ENCODE measurements at regions not wholly inside any gene's neighbourhood (a gene's known extent, or its start where the extent isn't known, plus 50 kb on each side); places are given as distances from the start of the nearest gene placed in this dataset.

DNA sequence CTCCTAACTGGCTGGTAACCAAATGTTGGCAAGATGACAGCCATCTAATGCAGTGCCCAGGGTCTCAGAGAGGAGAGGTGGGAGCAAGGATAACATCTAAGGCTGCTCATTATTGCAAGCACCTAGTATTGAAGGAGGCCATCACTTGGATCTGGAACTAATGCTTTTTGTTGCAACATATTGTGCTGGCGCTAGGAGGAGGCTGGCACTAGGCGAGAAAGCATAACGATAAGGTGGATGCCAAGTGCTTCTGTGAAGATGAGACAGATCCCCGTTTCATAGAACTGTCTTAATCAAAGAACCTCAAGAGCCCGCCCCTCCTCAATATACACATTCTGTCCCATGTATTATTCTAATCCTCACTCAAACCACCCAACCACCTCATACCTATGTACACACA lies 774.0 kb downstream of the VRK1 start:
- no peak for TF ChIP-seq POLR2A (IDR thresholded peaks at IDR 0.05)
- TF ChIP-seq, protein P1, sequence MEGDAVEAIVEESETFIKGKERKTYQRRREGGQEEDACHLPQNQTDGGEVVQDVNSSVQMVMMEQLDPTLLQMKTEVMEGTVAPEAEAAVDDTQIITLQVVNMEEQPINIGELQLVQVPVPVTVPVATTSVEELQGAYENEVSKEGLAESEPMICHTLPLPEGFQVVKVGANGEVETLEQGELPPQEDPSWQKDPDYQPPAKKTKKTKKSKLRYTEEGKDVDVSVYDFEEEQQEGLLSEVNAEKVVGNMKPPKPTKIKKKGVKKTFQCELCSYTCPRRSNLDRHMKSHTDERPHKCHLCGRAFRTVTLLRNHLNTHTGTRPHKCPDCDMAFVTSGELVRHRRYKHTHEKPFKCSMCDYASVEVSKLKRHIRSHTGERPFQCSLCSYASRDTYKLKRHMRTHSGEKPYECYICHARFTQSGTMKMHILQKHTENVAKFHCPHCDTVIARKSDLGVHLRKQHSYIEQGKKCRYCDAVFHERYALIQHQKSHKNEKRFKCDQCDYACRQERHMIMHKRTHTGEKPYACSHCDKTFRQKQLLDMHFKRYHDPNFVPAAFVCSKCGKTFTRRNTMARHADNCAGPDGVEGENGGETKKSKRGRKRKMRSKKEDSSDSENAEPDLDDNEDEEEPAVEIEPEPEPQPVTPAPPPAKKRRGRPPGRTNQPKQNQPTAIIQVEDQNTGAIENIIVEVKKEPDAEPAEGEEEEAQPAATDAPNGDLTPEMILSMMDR (IDR thresholded peaks at IDR 0.05) = no peak
- no peak for TF ChIP-seq POLR2AphosphoS5 (IDR thresholded peaks at IDR 0.05)
- TF ChIP-seq EP300 (IDR thresholded peaks at IDR 0.05) = no peak

Measured in suprapubic skin (tissue), 4 donors.